Stimulated activated naive B cell treated with anti-CD40 and anti-IgM and Interleukin-4, amounts not matched to agents 10 μg/mL and 1 μg/mL and 100 μg/mL, for 72 hours (primary cell): ENCODE measurements at regions not wholly inside any gene's neighbourhood (a gene's known extent, or its start where the extent isn't known, plus 50 kb on each side); places are given as distances from the start of the nearest gene placed in this dataset.
"Not testable (repeated sequence)": the region's sequence is repeated elsewhere in the genome, so short reads cannot be mapped to it uniquely, and the experiment has no call there.

Source experiments
- ATAC-seq, 2 donors: fragments of 150-1000 bp; cut with Tn5 transposase; replicated peaks; 2 replicates each; pipeline ENCODE4 v1.10.0; 2021; ENCODE audit warnings: moderate library complexity in 1 of 2
- DNase-seq: peaks from one replicate; pipeline ENCODE4 v3.0.0; 2021
- H3K27ac Mint-ChIP-seq: one replicate; pipeline ENCODE4 v1.8.0; 2022; ENCODE audit warnings: mild to moderate bottlenecking, mixed read lengths
- H3K27me3 Mint-ChIP-seq, 2 donors: one replicate each; pipeline ENCODE4 v1.8.0; 2022; ENCODE audit warnings: mixed read lengths in 2 of 2
- H3K36me3 Mint-ChIP-seq, 2 donors: one replicate each; pipeline ENCODE4 v1.8.0; 2022; ENCODE audit warnings: mixed read lengths in 2 of 2, mild to moderate bottlenecking in 1 of 2
- H3K4me1 Mint-ChIP-seq, 2 donors: one replicate each; pipeline ENCODE4 v1.8.0; 2022; ENCODE audit warnings: mixed read lengths in 2 of 2, mild to moderate bottlenecking in 1 of 2
- H3K4me3 Mint-ChIP-seq, 2 donors: one replicate each; pipeline ENCODE4 v1.8.0; 2022; ENCODE audit warnings: mild to moderate bottlenecking in 2 of 2, mixed read lengths in 2 of 2, moderate library complexity in 1 of 2
- H3K9me3 Mint-ChIP-seq, 2 donors: one replicate each; pipeline ENCODE4 v1.8.0; 2022; ENCODE audit warnings: mixed read lengths in 2 of 2, mild to moderate bottlenecking in 1 of 2

DNA sequence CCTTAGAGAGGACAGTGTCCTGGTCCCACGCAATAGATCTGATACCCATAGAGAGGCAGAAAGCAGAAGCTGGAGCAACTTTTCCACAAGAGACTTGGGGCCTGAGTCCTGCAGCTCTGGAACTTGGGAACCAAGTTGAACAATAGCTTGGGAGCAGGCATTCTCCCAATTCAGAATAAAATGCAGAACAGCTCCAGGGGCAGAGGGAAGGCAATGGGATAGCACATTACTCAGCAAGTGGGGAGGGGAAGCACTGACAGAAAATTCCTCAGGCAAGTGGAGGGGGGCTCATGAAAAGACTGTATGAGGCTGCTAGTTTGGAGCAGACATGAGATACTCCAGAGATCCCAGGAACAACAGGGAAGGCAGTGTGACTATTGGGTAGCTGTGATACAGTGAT lies 513.6 kb downstream of the HINT1 start:
- no peak overlapping the region for H3K4me3 Mint-ChIP-seq

DNA sequence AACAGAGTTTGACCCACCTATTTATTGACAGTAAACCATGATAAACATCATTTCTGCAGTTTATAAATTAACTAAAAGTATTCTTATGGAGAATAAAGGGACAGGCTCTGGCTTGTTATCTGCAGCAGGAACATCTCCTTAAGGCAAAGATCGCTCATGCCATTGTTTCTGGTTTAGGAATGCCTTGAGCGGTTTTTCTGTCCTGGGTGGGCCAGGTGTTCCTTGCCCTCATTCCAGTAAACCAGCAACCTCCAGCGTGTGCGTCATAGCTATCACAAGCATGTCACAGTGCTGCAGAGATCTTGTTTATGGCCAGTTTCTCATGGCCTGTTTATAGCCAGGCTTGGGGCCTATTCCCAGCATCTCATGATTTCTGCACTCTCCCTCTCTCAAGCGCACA lies 521.7 kb downstream of the HINT1 start:
- H3K27ac Mint-ChIP-seq = no peak overlapping the region
- H3K4me3 Mint-ChIP-seq = no peak overlapping the region
- no peak for DNase-seq
- no peaks in the 10 kb centered on the region for H3K27me3 Mint-ChIP-seq
- no peaks in the 10 kb centered on the region for H3K4me1 Mint-ChIP-seq
- H3K36me3 Mint-ChIP-seq = no peaks in the 10 kb centered on the region
- peaks cover 14 to 16% of the 10 kb centered on the region in 2 donors for H3K9me3 Mint-ChIP-seq
- ATAC-seq = no peak

More for the DNA sequence above, 513.6 kb downstream of the HINT1 start:
- ATAC-seq (no peak), DNase-seq (no peak)
- H3K4me1 Mint-ChIP-seq = no peaks in the 10 kb centered on the region
- no peaks in the 10 kb centered on the region for H3K36me3 Mint-ChIP-seq
- H3K9me3 Mint-ChIP-seq = no peaks in the 10 kb centered on the region
- H3K27me3 Mint-ChIP-seq = peaks cover 5% of the 10 kb centered on the region in 2 donors
- no peak overlapping the region for H3K27ac Mint-ChIP-seq

DNA sequence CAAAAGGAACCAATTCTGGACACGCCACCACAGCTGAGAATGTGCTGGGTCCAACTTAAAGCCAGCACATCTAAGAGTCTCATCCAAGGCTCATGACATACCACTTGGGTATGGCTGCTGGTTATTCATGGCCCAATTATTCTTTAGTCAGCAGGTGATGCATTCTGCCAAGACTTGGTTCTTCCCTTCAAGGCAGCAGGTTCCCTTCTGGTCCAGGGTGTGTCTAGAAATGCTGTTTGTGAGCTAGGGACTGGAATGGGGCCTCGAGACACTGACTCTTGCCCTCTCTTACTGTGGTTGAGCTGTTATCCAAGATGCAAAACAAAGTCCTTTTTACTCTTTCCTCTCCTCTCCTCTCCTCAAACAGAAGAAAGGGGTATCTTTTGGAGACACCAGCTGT lies 522.6 kb downstream of the HINT1 start:
- ATAC-seq (no peak), DNase-seq (no peak)
- Mint-ChIP-seq H3K4me1 (no peaks in the 10 kb centered on the region), H3K9me3 (peaks cover 14 to 16% of the 10 kb centered on the region in 2 donors), H3K27ac (no peak overlapping the region), H3K27me3 (no peaks in the 10 kb centered on the region), H3K36me3 (no peaks in the 10 kb centered on the region), H3K4me3 (no peak overlapping the region)

DNA sequence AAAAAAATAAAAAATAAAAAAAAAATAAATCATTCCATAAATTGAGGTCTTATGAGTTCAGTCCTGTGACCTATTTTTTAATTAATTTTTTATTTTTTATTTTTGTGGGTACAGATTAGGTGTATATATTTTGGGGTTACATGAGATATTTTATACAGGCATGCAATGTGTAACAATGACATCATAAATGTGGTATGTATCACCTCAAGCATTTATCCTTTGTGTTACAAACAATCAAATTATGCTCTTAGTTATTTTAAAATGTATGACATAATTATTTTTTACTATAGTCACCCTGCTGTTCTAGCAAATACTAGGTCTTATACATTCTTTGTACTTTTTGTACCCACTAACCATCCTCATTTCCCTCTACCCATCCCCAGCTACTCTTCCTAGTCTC lies 537.9 kb downstream of the HINT1 start:
- peaks cover 13 to 17% of the 10 kb centered on the region in 2 donors for H3K9me3 Mint-ChIP-seq
- no peaks in the 10 kb centered on the region for H3K27me3 Mint-ChIP-seq
- H3K4me3 Mint-ChIP-seq = no peak overlapping the region
- ATAC-seq (no peak), DNase-seq (no peak)
- no peaks in the 10 kb centered on the region for H3K4me1 Mint-ChIP-seq
- no peaks in the 10 kb centered on the region for H3K36me3 Mint-ChIP-seq
- H3K27ac Mint-ChIP-seq = no peak overlapping the region

DNA sequence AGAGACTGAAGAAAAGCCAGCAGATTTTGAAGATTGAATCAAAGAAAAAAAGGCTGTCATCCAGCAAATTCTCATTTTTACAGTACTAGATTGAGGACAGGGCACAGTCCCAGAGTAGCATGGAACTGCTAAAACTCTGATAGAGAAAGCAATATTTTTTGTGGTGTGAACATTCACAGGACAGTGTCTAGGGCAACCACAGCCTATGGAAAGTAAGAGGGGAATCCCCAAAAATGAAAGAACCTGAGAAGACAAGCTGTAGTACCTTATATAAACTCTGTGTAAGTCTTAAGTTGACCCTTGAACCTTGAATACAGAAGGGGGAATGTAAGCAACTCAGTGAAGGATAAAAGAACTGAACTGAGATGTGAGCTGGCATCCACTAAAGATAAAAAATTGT lies 540.3 kb downstream of the HINT1 start:
- no peaks in the 10 kb centered on the region for H3K36me3 Mint-ChIP-seq
- H3K27me3 Mint-ChIP-seq = no peaks in the 10 kb centered on the region
- DNase-seq = no peak
- peak in 1 of 2 donors; percentile 50 for ATAC-seq
- no peaks in the 10 kb centered on the region for H3K4me1 Mint-ChIP-seq
- no peak overlapping the region for H3K4me3 Mint-ChIP-seq
- no peak overlapping the region for H3K27ac Mint-ChIP-seq
- peaks cover 4% of the 10 kb centered on the region in 2 donors for H3K9me3 Mint-ChIP-seq

DNA sequence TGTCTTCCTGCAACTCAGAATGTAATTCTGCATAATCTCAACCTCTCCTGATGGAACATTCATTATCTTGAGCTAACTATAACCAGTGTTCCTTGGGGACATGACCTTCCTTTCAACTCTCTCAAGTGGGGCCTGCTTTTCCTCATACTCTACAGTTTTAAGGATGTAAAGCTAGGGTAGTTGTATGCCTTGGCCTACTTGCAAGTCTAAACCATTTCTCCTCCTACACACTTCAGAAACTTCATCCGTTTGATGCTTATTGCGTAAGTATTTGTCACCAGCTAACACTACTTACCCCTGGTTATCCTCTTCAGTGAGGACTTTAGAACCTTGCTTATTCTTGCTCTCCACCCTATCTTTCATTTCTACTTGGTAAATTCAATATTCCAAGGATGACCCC lies 548.9 kb downstream of the HINT1 start:
- Mint-ChIP-seq H3K4me1 (no peaks in the 10 kb centered on the region), H3K4me3 (no peak overlapping the region), H3K36me3 (no peaks in the 10 kb centered on the region), H3K9me3 (peaks cover 4% of the 10 kb centered on the region in 2 donors), H3K27ac (no peak overlapping the region), H3K27me3 (no peaks in the 10 kb centered on the region)
- ATAC-seq (no peak), DNase-seq (no peak)

DNA sequence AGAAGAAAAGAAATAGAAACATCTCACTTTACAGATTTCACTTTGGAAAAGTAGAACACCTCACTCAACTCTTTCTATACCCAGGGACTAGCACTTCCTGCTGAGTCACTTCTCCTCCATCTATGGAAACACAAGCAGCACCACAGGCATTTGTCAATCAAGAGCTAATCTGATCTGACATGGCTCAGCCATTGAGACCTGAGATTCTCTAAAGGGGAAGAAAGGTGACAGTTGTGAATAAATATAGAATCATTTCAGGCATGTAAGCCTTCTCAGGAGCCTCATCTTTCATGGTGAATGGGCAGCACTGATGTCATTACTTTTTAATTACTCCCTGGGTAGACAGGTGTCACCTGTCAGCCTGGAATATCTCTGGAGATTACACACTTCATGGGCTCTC lies 559.8 kb downstream of the HINT1 start:
- Mint-ChIP-seq H3K36me3 (no peaks in the 10 kb centered on the region), H3K27me3 (no peaks in the 10 kb centered on the region), H3K4me1 (no peaks in the 10 kb centered on the region), H3K4me3 (no peak overlapping the region), H3K27ac (no peak overlapping the region), H3K9me3 (no peaks in the 10 kb centered on the region)
- DNase-seq (no peak), ATAC-seq (no peak)

DNA sequence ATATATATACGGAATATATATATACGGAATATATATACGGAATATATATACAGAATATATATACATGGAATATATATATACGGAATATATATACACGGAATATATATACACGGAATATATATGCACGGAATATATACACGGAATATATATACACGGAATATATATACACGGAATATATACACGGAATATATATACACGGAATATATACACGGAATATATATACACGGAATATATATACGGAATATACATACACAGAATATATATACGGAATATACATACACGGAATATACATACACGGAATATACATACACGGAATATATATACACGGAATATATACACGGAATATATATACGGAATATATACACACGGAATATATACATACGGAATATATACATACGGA lies 568.4 kb downstream of the HINT1 start:
- H3K4me3 Mint-ChIP-seq, H3K4me1 Mint-ChIP-seq, H3K27ac Mint-ChIP-seq, H3K27me3 Mint-ChIP-seq, ATAC-seq, DNase-seq, H3K9me3 Mint-ChIP-seq, H3K36me3 Mint-ChIP-seq: not testable (repeated sequence)

DNA sequence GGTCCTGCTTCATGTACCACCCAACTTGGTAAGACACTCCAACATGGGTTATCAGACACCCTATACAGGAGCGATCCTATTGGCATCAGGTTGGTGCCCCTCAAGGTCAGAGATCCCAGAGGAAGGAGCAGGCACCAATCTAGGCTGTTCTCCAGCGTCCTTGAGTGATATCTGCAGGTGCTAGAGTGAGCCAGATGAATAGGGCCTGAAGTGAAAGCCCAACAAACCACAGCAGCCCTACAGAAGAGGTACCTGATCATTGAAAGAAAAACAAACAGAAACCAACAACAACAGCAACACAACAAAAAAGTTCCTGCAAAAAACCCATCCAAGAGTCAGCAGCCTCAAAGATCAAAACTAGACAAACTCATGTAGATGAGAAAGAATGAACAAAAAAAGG lies 584.8 kb downstream of the HINT1 start:
- no peaks in the 10 kb centered on the region for H3K36me3 Mint-ChIP-seq
- DNase-seq = no peak
- ATAC-seq = no peak
- no peaks in the 10 kb centered on the region for H3K4me1 Mint-ChIP-seq
- no peaks in the 10 kb centered on the region for H3K9me3 Mint-ChIP-seq
- no peak overlapping the region for H3K4me3 Mint-ChIP-seq
- no peaks in the 10 kb centered on the region for H3K27me3 Mint-ChIP-seq
- no peak overlapping the region for H3K27ac Mint-ChIP-seq

DNA sequence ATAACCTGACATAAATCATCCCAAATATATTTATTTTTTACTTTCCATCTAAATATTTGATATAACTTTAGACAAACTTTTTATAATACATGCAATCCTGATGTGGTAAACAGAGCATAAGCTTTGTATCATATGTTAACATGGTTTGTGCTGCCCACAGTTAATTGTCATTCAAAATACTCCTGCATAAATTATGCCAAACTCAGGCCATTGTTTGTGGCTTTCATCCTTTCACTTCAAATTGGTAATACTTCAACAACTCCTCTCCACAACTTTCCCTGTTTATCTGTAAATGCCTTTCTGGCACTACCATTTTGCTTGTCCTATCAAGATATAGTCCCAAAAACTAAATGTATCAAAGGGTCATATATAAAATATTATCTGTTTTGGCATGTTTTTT lies 586.7 kb downstream of the HINT1 start:
- no peak for DNase-seq
- Mint-ChIP-seq H3K36me3 (no peaks in the 10 kb centered on the region), H3K9me3 (no peaks in the 10 kb centered on the region), H3K4me1 (no peaks in the 10 kb centered on the region), H3K4me3 (no peak overlapping the region), H3K27ac (no peak overlapping the region), H3K27me3 (no peaks in the 10 kb centered on the region)
- no peak for ATAC-seq

DNA sequence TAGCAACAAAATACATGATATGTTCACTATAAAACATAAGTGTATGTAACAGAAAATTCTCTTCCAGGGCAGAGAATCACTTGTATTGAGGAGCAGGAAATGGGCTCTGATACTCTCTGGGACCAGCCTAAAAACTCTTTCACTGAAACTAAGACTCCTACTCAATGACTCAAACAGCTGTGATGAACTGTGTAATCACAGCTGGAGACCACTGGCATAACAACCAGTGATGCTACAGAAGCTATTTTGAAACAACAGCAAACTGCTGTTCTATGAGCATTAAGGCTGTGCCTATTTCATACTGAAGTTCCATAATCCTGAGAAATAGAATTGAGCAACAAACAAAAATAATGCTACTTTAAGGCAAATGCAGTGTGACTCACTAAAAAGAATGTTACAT lies 594.0 kb downstream of the HINT1 start:
- Mint-ChIP-seq H3K27ac (no peak overlapping the region), H3K27me3 (no peaks in the 10 kb centered on the region), H3K9me3 (no peaks in the 10 kb centered on the region), H3K4me1 (no peaks in the 10 kb centered on the region), H3K4me3 (no peak overlapping the region), H3K36me3 (no peaks in the 10 kb centered on the region)
- ATAC-seq = no peak
- no peak for DNase-seq

DNA sequence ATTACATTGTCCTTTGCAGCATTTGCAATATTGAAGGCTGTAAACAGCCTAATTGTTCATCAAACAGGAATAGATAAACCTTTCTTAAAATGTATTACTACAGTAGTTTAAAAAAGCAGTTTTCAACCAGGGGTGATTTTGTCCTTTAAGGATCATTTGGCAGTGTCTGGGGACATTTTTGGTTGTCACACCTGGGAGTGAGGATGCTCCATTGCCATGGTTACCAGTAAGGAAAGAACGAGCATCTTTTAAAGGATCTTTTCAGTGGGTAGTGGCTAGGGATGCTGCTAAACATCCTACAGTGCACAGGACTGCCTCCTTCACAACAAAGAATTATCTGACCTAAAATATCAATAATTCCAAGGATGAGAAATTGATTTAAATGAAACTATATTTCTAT lies 596.3 kb downstream of the HINT1 start:
- Mint-ChIP-seq H3K27me3 (no peaks in the 10 kb centered on the region), H3K36me3 (no peaks in the 10 kb centered on the region), H3K4me3 (no peak overlapping the region), H3K27ac (no peak overlapping the region), H3K4me1 (no peaks in the 10 kb centered on the region), H3K9me3 (no peaks in the 10 kb centered on the region)
- no peak for ATAC-seq
- DNase-seq = no peak

DNA sequence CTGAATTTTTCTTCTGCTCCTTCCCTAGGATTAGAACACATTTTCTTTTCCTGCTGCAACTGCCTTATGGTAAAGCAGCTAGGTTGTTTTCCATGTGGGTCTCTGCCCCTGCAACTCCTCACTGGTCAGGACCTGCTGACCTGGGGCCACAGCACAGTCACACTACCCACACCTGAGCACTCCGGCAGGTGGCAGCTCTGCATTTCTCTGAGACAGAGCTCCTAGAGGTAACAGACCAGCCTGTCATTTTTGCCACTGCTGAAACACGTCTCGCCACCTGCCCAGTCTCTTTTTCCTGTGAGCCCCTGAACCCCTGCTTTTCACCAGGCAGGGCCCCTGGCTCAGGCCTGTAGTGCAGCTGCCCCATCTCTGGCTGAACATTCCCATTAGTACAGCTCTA lies 609.6 kb downstream of the HINT1 start:
- DNase-seq (no peak), ATAC-seq (no peak)
- Mint-ChIP-seq H3K27ac (no peak overlapping the region), H3K4me3 (no peak overlapping the region), H3K27me3 (no peaks in the 10 kb centered on the region), H3K9me3 (peaks cover 10 to 25% of the 10 kb centered on the region in 2 donors), H3K36me3 (no peaks in the 10 kb centered on the region), H3K4me1 (no peaks in the 10 kb centered on the region)

DNA sequence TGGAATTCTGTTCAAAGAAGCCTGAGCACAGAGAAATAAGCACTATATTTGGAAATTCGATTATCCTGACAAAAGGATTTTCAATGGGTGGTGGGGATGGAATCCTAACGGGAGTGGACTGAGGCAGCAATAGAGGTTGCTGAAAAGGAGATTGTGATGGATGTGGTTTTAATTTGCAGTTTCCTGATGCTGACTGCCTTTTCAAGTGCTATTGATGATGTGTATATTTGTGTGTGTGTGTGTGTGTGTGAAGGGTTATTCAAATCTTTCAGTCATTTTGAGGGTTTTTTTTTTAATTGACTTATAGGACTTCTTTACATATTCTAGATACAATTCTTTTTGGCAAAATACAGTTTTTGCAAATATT lies 614.5 kb downstream of the HINT1 start:
- no peaks in the 10 kb centered on the region for H3K36me3 Mint-ChIP-seq
- no peak overlapping the region for H3K27ac Mint-ChIP-seq
- H3K9me3 Mint-ChIP-seq = peaks cover 10 to 11% of the 10 kb centered on the region in 2 donors
- ATAC-seq (no peak), DNase-seq (no peak)
- H3K27me3 Mint-ChIP-seq = no peaks in the 10 kb centered on the region
- H3K4me1 Mint-ChIP-seq = no peaks in the 10 kb centered on the region
- H3K4me3 Mint-ChIP-seq = no peak overlapping the region

DNA sequence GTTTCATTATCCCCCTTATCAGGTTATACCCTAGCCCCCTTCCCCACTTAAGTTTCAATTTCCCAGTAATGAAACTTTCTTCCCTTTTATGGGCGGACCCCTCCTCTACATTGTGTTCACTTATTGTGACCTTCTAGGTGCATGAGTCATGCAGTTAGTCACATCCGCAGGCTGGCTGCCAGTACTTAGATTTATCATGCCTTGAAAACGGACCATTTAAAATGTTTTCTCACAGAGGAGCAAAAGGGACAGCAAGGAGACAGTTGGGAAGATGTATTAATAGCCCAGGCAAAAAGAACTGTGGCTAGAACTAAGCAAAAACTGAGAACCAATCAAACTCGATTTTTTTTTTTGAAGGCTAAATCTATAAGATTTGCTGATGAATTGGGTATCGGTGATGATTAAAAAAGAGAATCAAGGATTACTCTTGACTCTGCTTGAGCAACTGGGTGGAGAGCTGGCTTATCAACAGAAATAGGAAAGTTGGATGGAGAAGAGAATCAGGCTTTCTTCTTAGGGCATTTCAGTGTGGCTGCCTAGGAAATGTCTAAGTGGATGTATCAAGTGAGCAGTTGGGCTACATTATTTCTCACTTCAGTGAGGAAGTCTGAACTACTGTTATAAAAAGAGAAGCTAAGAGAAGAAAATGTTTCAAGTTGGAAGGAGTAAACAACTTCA lies 615.0 kb downstream of the HINT1 start:
- DNase-seq = no peak
- Mint-ChIP-seq H3K9me3 (peaks cover 14 to 15% of the 10 kb centered on the region in 2 donors), H3K4me3 (no peak overlapping the region), H3K36me3 (no peaks in the 10 kb centered on the region), H3K4me1 (no peaks in the 10 kb centered on the region), H3K27me3 (no peaks in the 10 kb centered on the region), H3K27ac (no peak overlapping the region)
- ATAC-seq = no peak

DNA sequence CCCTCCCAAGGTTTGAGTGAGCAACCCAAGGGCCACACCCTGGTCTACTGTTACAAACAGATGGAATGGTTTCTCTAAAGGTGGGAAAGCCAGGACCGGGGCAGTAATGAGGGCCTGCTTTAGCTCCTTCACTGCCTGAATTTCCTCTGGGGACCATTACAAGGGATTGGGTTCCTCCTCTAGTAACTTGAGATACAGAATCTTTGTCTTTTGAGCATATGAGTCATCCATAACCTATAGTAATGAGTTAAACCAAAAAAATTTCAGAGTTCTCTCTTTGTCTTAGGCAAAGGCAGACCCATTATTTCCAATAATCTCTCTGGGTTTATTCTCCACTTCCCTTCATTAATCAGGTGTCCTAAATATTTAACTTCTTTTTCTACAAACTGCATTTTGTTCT lies 618.8 kb downstream of the HINT1 start:
- no peaks in the 10 kb centered on the region for H3K27me3 Mint-ChIP-seq
- no peaks in the 10 kb centered on the region for H3K4me1 Mint-ChIP-seq
- peaks cover 15 to 19% of the 10 kb centered on the region in 2 donors for H3K9me3 Mint-ChIP-seq
- no peak overlapping the region for H3K4me3 Mint-ChIP-seq
- no peak overlapping the region for H3K27ac Mint-ChIP-seq
- ATAC-seq (no peak), DNase-seq (no peak)
- no peaks in the 10 kb centered on the region for H3K36me3 Mint-ChIP-seq
